DMS53 treated with DMSO at 0.1 percent for 48 hours (cell line): ENCODE measurements at regions not wholly inside any gene's neighbourhood (a gene's known extent, or its start where the extent isn't known, plus 50 kb on each side); places are given as distances from the start of the nearest gene placed in this dataset.

Source experiments
- DNase-seq: peaks from one replicate; lab custom pipeline; 2025; ENCODE audit not compliant: unreplicated experiment; lab: John Stamatoyannopoulos, UW

GRCh38 chr1:93746021-93746812 is 64.6 kb upstream of the BCAR3 start:
- no peak for DNase-seq

- DNase-seq: no peak
Measured at GRCh38 chr1:93744299-93744988, 62.8 kb upstream of the BCAR3 start.

DNA sequence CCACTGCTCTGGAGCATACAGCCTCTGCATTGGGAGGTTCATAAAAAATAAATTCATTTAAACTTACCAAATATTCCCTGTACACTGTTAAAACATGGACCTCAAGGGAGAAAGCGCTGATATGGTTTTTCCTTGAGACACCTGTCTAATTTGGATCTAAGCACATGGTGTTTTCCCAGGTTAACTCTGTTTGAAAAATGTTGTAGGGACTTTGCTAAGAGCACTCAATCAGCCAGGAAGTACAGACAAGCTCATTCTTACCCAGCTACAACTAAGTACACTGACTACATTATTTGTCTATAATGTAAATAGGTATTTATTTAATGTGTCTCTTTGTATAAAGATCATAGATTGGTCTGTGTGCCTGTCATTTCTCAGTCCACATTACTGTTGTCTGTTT is 61.8 kb upstream of the BCAR3 start:
- no peak for DNase-seq

DNA sequence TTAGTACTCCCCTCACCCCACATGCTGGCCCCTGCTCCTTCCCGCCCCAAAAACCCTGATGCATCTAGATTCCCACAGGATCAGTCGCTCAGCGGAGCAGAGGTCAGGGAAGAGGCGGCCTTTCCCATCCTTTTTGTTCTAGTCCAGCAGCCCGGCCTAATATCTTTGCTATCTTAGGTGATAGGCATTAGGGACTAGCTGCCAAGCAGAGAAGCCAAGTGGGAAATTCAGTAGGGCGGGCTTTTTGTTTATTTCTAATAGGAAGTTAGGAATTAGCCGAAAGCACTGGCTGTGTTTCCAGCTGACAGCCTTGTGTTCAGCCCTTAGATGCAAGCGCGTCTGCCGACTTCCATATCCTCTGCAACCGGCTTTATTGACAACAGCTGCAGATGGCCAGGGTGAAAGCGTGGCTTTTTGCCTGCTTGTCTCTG is 59.0 kb upstream of the BCAR3 start:
- no peak for DNase-seq

DNA sequence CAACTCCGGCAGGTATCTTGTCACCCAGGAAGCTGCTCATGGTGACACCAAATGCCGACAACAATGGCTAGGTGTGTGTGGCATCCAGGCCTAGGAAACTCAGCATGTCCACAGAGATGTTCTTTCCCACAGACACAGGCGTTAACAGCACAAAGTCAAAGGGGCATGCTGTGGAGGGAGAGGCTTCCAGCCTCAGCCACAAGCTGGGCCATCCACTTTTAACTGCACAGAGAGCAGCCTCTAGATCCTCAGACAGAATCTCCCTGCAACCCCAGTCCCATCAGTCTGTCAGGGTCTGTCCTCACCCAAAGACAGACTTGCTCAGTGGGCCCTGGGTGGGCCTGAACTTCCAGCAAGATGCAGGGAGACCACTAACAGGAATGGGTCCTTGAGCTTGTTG is 58.5 kb upstream of the BCAR3 start:
- DNase-seq: no peak

DNA sequence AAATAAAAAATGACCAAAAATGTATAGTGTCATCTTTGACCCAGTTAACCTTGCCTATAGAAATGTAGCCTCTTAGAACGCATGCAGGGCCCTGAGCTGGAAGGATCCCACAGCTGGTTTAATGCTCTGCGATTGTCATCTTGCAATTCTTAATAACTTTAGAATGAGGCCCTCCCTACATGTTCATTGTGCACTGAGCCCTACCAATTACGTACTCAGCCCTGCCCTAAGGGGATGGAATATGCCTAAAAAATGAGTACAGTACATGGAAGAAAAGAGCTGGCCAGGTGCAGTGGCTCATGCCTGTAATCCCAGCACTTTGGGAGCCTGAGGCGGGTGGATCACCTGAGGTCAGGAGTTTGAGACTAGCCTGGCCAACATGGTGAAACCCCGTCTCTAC is 57.8 kb upstream of the BCAR3 start:
- no peak for DNase-seq

GRCh38 chr1:93738926-93739325 is 57.3 kb upstream of the BCAR3 start:
- DNase-seq: no peak

GRCh38 chr1:93738075-93738622 is 56.5 kb upstream of the BCAR3 start:
- DNase-seq: no peak

DNA sequence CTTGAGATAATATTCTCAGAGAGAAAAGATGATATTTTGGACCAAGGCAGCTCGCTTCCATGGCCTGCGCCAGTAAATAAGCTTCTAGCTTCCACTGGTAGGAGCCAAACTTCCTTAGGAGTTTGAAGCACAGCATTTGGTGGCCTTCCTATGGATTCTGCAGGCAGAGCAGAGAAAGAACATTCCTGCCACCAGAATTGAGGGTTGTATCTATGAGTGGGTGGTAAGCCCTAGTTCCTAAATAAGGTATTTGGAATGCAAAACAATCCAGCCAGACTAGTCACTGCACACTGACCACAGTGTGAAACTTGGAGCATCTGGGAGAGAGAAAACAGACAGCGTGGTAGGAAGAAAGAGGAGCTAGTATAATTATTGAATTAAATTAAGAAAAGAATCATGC is 54.1 kb upstream of the BCAR3 start:
- no peak for DNase-seq

- DNase-seq: no peak
Measured at GRCh38 chr1:93734999-93735398, 53.4 kb upstream of the BCAR3 start.

DNA sequence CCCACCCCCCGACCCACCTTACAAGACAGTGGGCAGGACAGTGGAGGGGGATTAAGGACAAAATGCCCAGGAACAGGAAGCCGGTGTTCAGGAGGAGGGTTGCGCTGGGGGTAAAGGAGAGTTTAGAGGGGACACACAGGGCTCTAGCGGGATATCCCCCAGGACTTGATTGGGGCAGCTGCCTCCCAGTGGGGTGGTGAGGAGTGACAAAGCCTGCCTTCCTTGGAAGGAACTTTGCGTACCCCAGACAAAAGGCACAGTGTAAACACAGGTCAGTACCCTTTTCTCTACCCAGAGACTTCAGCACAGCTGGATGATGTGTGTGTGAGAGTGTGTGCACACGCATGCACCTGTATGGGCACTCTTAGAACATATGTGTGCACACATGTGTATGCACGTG is 51.7 kb upstream of the BCAR3 start:
- DNase-seq: no peak

GRCh38 chr1:93732514-93732913 is 50.9 kb upstream of the BCAR3 start:
- no peak for DNase-seq
